Neural cell (in vitro differentiated cells): ENCODE measurements at regions not wholly inside any gene's neighbourhood (a gene's known extent, or its start where the extent isn't known, plus 50 kb on each side); places are given as distances from the start of the nearest gene placed in this dataset.

Experiments used
- CTCF ChIP-seq: fragments of 450-650 bp; IDR thresholded peaks from 2 replicates; pipeline ENCODE4 v1.5.1; 2014; ENCODE audit warnings: antibody characterized with exemption, mild to moderate bottlenecking, moderate library complexity; ENCODE audit not compliant: poor library complexity, severe bottlenecking
- EP300 ChIP-seq: fragments of 450-650 bp; conservative IDR thresholded peaks from 2 replicates; pipeline ENCODE4 v1.6.1; 2014; ENCODE audit warnings: antibody characterized with exemption, mild to moderate bottlenecking, moderate library complexity; ENCODE audit not compliant: poor library complexity, severe bottlenecking
- EZH2 ChIP-seq: fragments of 200-600, 300-800 bp; shearing (Covaris generic), sonication (generic); IDR thresholded peaks from 2 replicates; pipeline ENCODE4 v1.6.1; 2014; ENCODE audit warnings: antibody characterized with exemption, low read length, borderline replicate concordance, mild to moderate bottlenecking; ENCODE audit not compliant: insufficient read depth, poor library complexity, severe bottlenecking
- MXI1 ChIP-seq: fragments of 450-650 bp; conservative IDR thresholded peaks from 2 replicates; pipeline ENCODE4 v1.6.1; 2014; ENCODE audit warnings: antibody characterized with exemption, mild to moderate bottlenecking; ENCODE audit not compliant: poor library complexity, severe bottlenecking
- RAD21 ChIP-seq: fragments of 450-650 bp; conservative IDR thresholded peaks from 2 replicates; pipeline ENCODE4 v1.6.1; 2014; ENCODE audit warnings: antibody characterized with exemption, mild to moderate bottlenecking, moderate library complexity
- REST ChIP-seq: IDR thresholded peaks from 2 replicates; pipeline ENCODE4 v1.6.1; 2012; ENCODE audit warnings: borderline replicate concordance
- TAF1 ChIP-seq: IDR thresholded peaks from 2 replicates; pipeline ENCODE4 v1.6.1; 2012; ENCODE audit warnings: low read depth

- TF ChIP-seq CTCF = no peak
- TF ChIP-seq EZH2 = no peak
- no peak for TF ChIP-seq EP300
- TF ChIP-seq TAF1 = no peak
- TF ChIP-seq MXI1 = no peak
- TF ChIP-seq REST = no peak
- no peak for TF ChIP-seq RAD21
Observed at GRCh38 chr18:71936744-71937143, 607.4 kb downstream of the CBLN2 start.
